Activated T-cell treated with anti-CD3 and anti-CD28 coated beads for 48 hours (primary cell): ENCODE measurements at regions not wholly inside any gene's neighbourhood (a gene's known extent, or its start where the extent isn't known, plus 50 kb on each side); places are given as distances from the start of the nearest gene placed in this dataset.
"Not testable (repeated sequence)": the region's sequence is repeated elsewhere in the genome, so short reads cannot be mapped to it uniquely, and the experiment has no call there.

ENCODE experiments used
- DNase-seq: peaks from one replicate; pipeline ENCODE4 v3.0.0-alpha.2; 2020; ENCODE audit warnings: low read depth

GRCh38 chr12:116687888-116688287, 50.0 kb downstream of the SPRING1 start:
- DNase-seq = peak; percentile 31

GRCh38 chr12:116684891-116685290, 53.0 kb downstream of the SPRING1 start:
- no peak for DNase-seq

- DNase-seq = no peak
These were observed 60.6 kb downstream of the SPRING1 start for GRCh38 chr12:116677202-116677661.

- DNase-seq = no peak
These were observed 62.3 kb downstream of the SPRING1 start for GRCh38 chr12:116675339-116676107.

GRCh38 chr12:116674643-116675183, 63.2 kb downstream of the SPRING1 start:
- no peak for DNase-seq

- DNase-seq = no peak
These were observed 64.2 kb downstream of the SPRING1 start for GRCh38 chr12:116673681-116674111.

- no peak for DNase-seq
These were observed 64.9 kb downstream of the SPRING1 start for GRCh38 chr12:116672842-116673516.

GRCh38 chr12:116672010-116672409, 65.9 kb downstream of the SPRING1 start:
- DNase-seq = no peak

- DNase-seq = no peak
These were observed 67.0 kb downstream of the SPRING1 start for GRCh38 chr12:116670859-116671258.

- DNase-seq = no peak
These were observed 70.1 kb downstream of the SPRING1 start for GRCh38 chr12:116667752-116668151.

GRCh38 chr12:116666829-116667228, 71.0 kb downstream of the SPRING1 start:
- not testable (repeated sequence) for DNase-seq

- DNase-seq = no peak
These were observed 71.6 kb downstream of the SPRING1 start for GRCh38 chr12:116666305-116666673.

GRCh38 chr12:116665666-116666304, 72.1 kb downstream of the SPRING1 start:
- DNase-seq = no peak

GRCh38 chr12:116664085-116664484, 73.8 kb downstream of the SPRING1 start:
- no peak for DNase-seq

- no peak for DNase-seq
These were observed 75.2 kb downstream of the SPRING1 start for GRCh38 chr12:116662612-116663144.

- DNase-seq = no peak
These were observed 76.5 kb downstream of the SPRING1 start for GRCh38 chr12:116661341-116661740.

GRCh38 chr12:116660740-116661139, 77.1 kb downstream of the SPRING1 start:
- not testable (repeated sequence) for DNase-seq

- no peak for DNase-seq
These were observed 77.9 kb downstream of the SPRING1 start for GRCh38 chr12:116659771-116660481.

- no peak for DNase-seq
These were observed 79.9 kb downstream of the SPRING1 start for GRCh38 chr12:116657921-116658495.

- no peak for DNase-seq
These were observed 81.6 kb downstream of the SPRING1 start for GRCh38 chr12:116656306-116656705.

- no peak for DNase-seq
These were observed 83.6 kb downstream of the SPRING1 start for GRCh38 chr12:116654226-116654743.
